ENCODE measurements at regions not wholly inside any gene's neighbourhood (a gene's known extent, or its start where the extent isn't known, plus 50 kb on each side); places are given as distances from the start of the nearest gene placed in this dataset.
A peak's percentile ranks its signal among the peaks of the same experiment; 100 is the strongest.

GRCh38 chr18:55811925-55812324, 223.9 kb upstream of the TCF4 start:
- Histone ChIP-seq H2AFZ (ENCODE audit: low read length) (no peak overlapping the region), H3K4me3 (ENCODE audit: insufficient read depth, low read length) (no peak overlapping the region), H3K27ac (ENCODE audit: low read depth, low read length) (no peak overlapping the region), H3K9me3 (ENCODE audit: low read depth, low read length) (no peaks in the 10 kb centered on the region), H3K79me2 (ENCODE audit: insufficient read depth, low read length) (no peaks in the 10 kb centered on the region), H4K20me1 (ENCODE audit: insufficient read depth, low read length) (no peaks in the 10 kb centered on the region), H3K27me3 (ENCODE audit: insufficient read depth, low read length) (no peaks in the 10 kb centered on the region), H3K4me1 (ENCODE audit: insufficient read depth, low read length) (peaks cover 3% of the 10 kb centered on the region), H3K4me2 (ENCODE audit: insufficient read depth, low read length) (no peak overlapping the region), H3K36me3 (ENCODE audit: insufficient read depth, low read length) (no peaks in the 10 kb centered on the region)
- DNase-seq (ENCODE audit: insufficient read length, low spot score, missing footprints) = no peak
- no peak for TF ChIP-seq CTCF (IDR thresholded peaks at IDR 0.05; ENCODE audit: extremely low read depth, low read depth, low read length)

- Histone ChIP-seq H4K20me1 (ENCODE audit: insufficient read depth, low read length) (no peaks in the 10 kb centered on the region), H3K4me2 (ENCODE audit: insufficient read depth, low read length) (peak overlapping the region; percentile 1), H3K27ac (ENCODE audit: low read depth, low read length) (no peak overlapping the region), H3K4me1 (ENCODE audit: insufficient read depth, low read length) (peaks cover 4% of the 10 kb centered on the region), H3K79me2 (ENCODE audit: insufficient read depth, low read length) (no peaks in the 10 kb centered on the region), H3K27me3 (ENCODE audit: insufficient read depth, low read length) (no peaks in the 10 kb centered on the region), H3K9me3 (ENCODE audit: low read depth, low read length) (no peaks in the 10 kb centered on the region), H2AFZ (ENCODE audit: low read length) (peak overlapping the region; percentile 38), H3K36me3 (ENCODE audit: insufficient read depth, low read length) (no peaks in the 10 kb centered on the region), H3K4me3 (ENCODE audit: insufficient read depth, low read length) (no peak overlapping the region)
- no peak for DNase-seq (ENCODE audit: insufficient read length, low spot score, missing footprints)
- TF ChIP-seq CTCF (IDR thresholded peaks at IDR 0.05; ENCODE audit: extremely low read depth, low read depth, low read length) = no peak
These were observed 217.7 kb upstream of the TCF4 start for GRCh38 chr18:55805666-55806065.

GRCh38 chr18:55795101-55795669, 207.2 kb upstream of the TCF4 start:
- H3K4me3 ChIP-seq (ENCODE audit: insufficient read depth, low read length) = peak overlapping the region; percentile 29
- DNase-seq (ENCODE audit: insufficient read length, low spot score, missing footprints) = no peak

More at GRCh38 chr18:55795101-55795669, 207.2 kb upstream of the TCF4 start:
- no peaks in the 10 kb centered on the region for H3K9me3 ChIP-seq (ENCODE audit: low read depth, low read length)
- no peak for TF ChIP-seq CTCF (IDR thresholded peaks at IDR 0.05; ENCODE audit: extremely low read depth, low read depth, low read length)
- H2AFZ ChIP-seq (ENCODE audit: low read length) = peak overlapping the region; percentile 76
- H3K79me2 ChIP-seq (ENCODE audit: insufficient read depth, low read length) = no peaks in the 10 kb centered on the region
- peaks cover 11% of the 10 kb centered on the region for H3K4me1 ChIP-seq (ENCODE audit: insufficient read depth, low read length)
- no peaks in the 10 kb centered on the region for H3K36me3 ChIP-seq (ENCODE audit: insufficient read depth, low read length)
- H3K27me3 ChIP-seq (ENCODE audit: insufficient read depth, low read length) = no peaks in the 10 kb centered on the region
- no peak overlapping the region for H3K27ac ChIP-seq (ENCODE audit: low read depth, low read length)
- H4K20me1 ChIP-seq (ENCODE audit: insufficient read depth, low read length) = no peaks in the 10 kb centered on the region
- H3K4me2 ChIP-seq (ENCODE audit: insufficient read depth, low read length) = peak overlapping the region; percentile 72

Data from osteoblast (primary cell).